Left ventricle myocardium inferior (tissue), 1 donor: ENCODE measurements at regions not wholly inside any gene's neighbourhood (a gene's known extent, or its start where the extent isn't known, plus 50 kb on each side); places are given as distances from the start of the nearest gene placed in this dataset.
A peak's percentile ranks its signal among the peaks of the same experiment; 100 is the strongest.

Experiments used
- DNase-seq: peaks from one replicate; pipeline ENCODE4 v3.0.0-alpha.2; 2020
- H3K27ac ChIP-seq: fragments of 200-600 bp; replicated peaks from 2 replicates; pipeline ENCODE4 v1.8.0; 2021
- H3K27me3 ChIP-seq: fragments of 200-600 bp; 2 replicates; pipeline ENCODE4 v1.8.0; 2021; ENCODE audit warnings: low read depth
- H3K36me3 ChIP-seq: fragments of 200-600 bp; 2 replicates; pipeline ENCODE4 v1.8.0; 2021
- H3K4me1 ChIP-seq: fragments of 200-600 bp; 2 replicates; pipeline ENCODE4 v1.8.0; 2021
- H3K4me3 ChIP-seq: fragments of 200-600 bp; 2 replicates; pipeline ENCODE4 v1.8.0; 2021; ENCODE audit warnings: mild to moderate bottlenecking, moderate library complexity
- H3K9me3 ChIP-seq: fragments of 200-600 bp; replicated peaks from 2 replicates; pipeline ENCODE4 v1.8.0; 2021
- CTCF ChIP-seq: fragments of 200-600 bp; IDR thresholded peaks from 2 replicates; pipeline ENCODE4 v1.8.0; 2021; ENCODE audit warnings: antibody characterized with exemption, mild to moderate bottlenecking, borderline replicate concordance
- intact Hi-C: fragments of 100-400 bp; cut with micrococcal nuclease; formaldehyde crosslinking; loops from one replicate; pipeline ENCODE4 v1.11.0; 2022
- donor health status: DM: no; HTN: yes; CAD: no; lungs with severe emphysema.

- Histone ChIP-seq H3K36me3 (no peaks in the 10 kb centered on the region), H3K27me3 (no peaks in the 10 kb centered on the region), H3K4me1 (no peaks in the 10 kb centered on the region), H3K4me3 (no peak overlapping the region), H3K27ac (no peak overlapping the region), H3K9me3 (no peaks in the 10 kb centered on the region)
- no peak for TF ChIP-seq CTCF
- no peak for DNase-seq
- intact Hi-C loops: no loop called here
Observed at GRCh38 chr7:47104206-47104549, 477.7 kb downstream of the TNS3 start.

GRCh38 chr7:47103498-47104205, 478.3 kb downstream of the TNS3 start:
- TF ChIP-seq CTCF: no peak
- intact Hi-C loops: no loop called here
- no peak overlapping the region for H3K27ac ChIP-seq
- no peaks in the 10 kb centered on the region for H3K27me3 ChIP-seq
- H3K4me1 ChIP-seq: no peaks in the 10 kb centered on the region
- no peaks in the 10 kb centered on the region for H3K9me3 ChIP-seq
- H3K4me3 ChIP-seq: no peak overlapping the region
- H3K36me3 ChIP-seq: no peaks in the 10 kb centered on the region
- no peak for DNase-seq

GRCh38 chr7:47102331-47102841, 479.5 kb downstream of the TNS3 start:
- H3K9me3 ChIP-seq: no peaks in the 10 kb centered on the region
- no peak for TF ChIP-seq CTCF
- no peaks in the 10 kb centered on the region for H3K36me3 ChIP-seq
- H3K4me3 ChIP-seq: no peak overlapping the region
- no peaks in the 10 kb centered on the region for H3K27me3 ChIP-seq
- DNase-seq: no peak
- intact Hi-C loops: no loop called here
- H3K27ac ChIP-seq: no peak overlapping the region
- H3K4me1 ChIP-seq: no peaks in the 10 kb centered on the region

- peak; percentile 65 for TF ChIP-seq CTCF
- Histone ChIP-seq H3K4me3 (no peak overlapping the region), H3K27me3 (no peaks in the 10 kb centered on the region), H3K27ac (no peak overlapping the region), H3K9me3 (no peaks in the 10 kb centered on the region), H3K4me1 (no peaks in the 10 kb centered on the region), H3K36me3 (no peaks in the 10 kb centered on the region)
- DNase-seq: peak; percentile 35
- intact Hi-C loops: no loop called here
Observed at GRCh38 chr7:47100817-47101435, 481.0 kb downstream of the TNS3 start.

GRCh38 chr7:47100148-47100816, 481.6 kb downstream of the TNS3 start:
- Histone ChIP-seq H3K27me3 (no peaks in the 10 kb centered on the region), H3K27ac (no peak overlapping the region), H3K36me3 (no peaks in the 10 kb centered on the region), H3K4me1 (no peaks in the 10 kb centered on the region), H3K9me3 (no peaks in the 10 kb centered on the region), H3K4me3 (no peak overlapping the region)
- no peak for DNase-seq
- intact Hi-C loops: no loop called here
- no peak for TF ChIP-seq CTCF
